Fibroblast of mammary gland (primary cell): ENCODE measurements at regions not wholly inside any gene's neighbourhood (a gene's known extent, or its start where the extent isn't known, plus 50 kb on each side); places are given as distances from the start of the nearest gene placed in this dataset.

Experiments used
- DNase-seq: peaks from one replicate; pipeline ENCODE4 v3.0.0-alpha.2; 2010; ENCODE audit warnings: low read depth
- H3K4me3 ChIP-seq: 2 replicates; pipeline ENCODE4 v1.5.1; 2011; ENCODE audit warnings: low read depth, mild to moderate bottlenecking, low read length, moderate library complexity; ENCODE audit not compliant: control insufficient read depth
- CTCF ChIP-seq: conservative IDR thresholded peaks from 2 replicates; pipeline ENCODE4 v1.5.1; 2011; ENCODE audit warnings: low read depth, low read length, inconsistent platforms; ENCODE audit not compliant: control insufficient read depth, insufficient read depth

- no peak for DNase-seq
- no peak for TF ChIP-seq CTCF
Observed at GRCh38 chr2:204112084-204112770, 175.7 kb downstream of the ICOS start.

GRCh38 chr2:204114295-204115136 is 178.0 kb downstream of the ICOS start:
- no peak for DNase-seq
- no peak for TF ChIP-seq CTCF
- no peak overlapping the region for H3K4me3 ChIP-seq

More at GRCh38 chr2:204112084-204112770, 175.7 kb downstream of the ICOS start:
- H3K4me3 ChIP-seq: no peak overlapping the region

- no peak for TF ChIP-seq CTCF
- DNase-seq: no peak
- no peak overlapping the region for H3K4me3 ChIP-seq
Observed at GRCh38 chr2:204115137-204116056, 178.8 kb downstream of the ICOS start.

GRCh38 chr2:204116159-204116792 is 179.7 kb downstream of the ICOS start:
- DNase-seq: no peak
- TF ChIP-seq CTCF: no peak
- no peak overlapping the region for H3K4me3 ChIP-seq

- TF ChIP-seq CTCF: no peak
- H3K4me3 ChIP-seq: no peak overlapping the region
- DNase-seq: no peak
Observed at GRCh38 chr2:204122425-204122824, 185.9 kb downstream of the ICOS start.
